PC-9 (cell line): ENCODE measurements at regions not wholly inside any gene's neighbourhood (a gene's known extent, or its start where the extent isn't known, plus 50 kb on each side); places are given as distances from the start of the nearest gene placed in this dataset.

Experiments used
- BruUV-seq: library from RNA; stranded (reverse); fragments of 400-500 nt; replicated peaks from 2 replicates; lab custom pipeline; 2021; lab: Mats Ljungman, UMichigan
- CTCF ChIA-PET: fragments of 300-600 bp; sonication (Branson Sonifier 250); formaldehyde crosslinking; loops from one replicate; lab custom pipeline; 2022; ENCODE audit warnings: antibody characterized with exemption; lab: Charles Lee
- POLR2A ChIA-PET: fragments of 300-600 bp; sonication (Branson Sonifier 250); formaldehyde crosslinking; loops from one replicate; lab custom pipeline; 2022; ENCODE audit warnings: antibody characterized with exemption; ENCODE audit not compliant: unreplicated experiment; lab: Charles Lee
- DNase-seq, 2 experiments: peaks; one replicate each; pipeline versions ENCODE4 v3.0.0 to v3.0.0-alpha.2; 2015 to 2022; ENCODE audit warnings: mixed read lengths in 1 of 2
- H2AFZ ChIP-seq: fragments of 200-600 bp; sonication (generic); 2 replicates; pipeline ENCODE4 v1.8.1; 2017; ENCODE audit warnings: antibody characterized with exemption
- H3F3A ChIP-seq: fragments of 200-600 bp; sonication (generic); 2 replicates; pipeline ENCODE4 v1.8.1; 2017; ENCODE audit warnings: antibody characterized with exemption, mild to moderate bottlenecking, low read depth; ENCODE audit not compliant: insufficient read depth
- H3K27ac ChIP-seq: fragments of 200-600 bp; sonication (generic); 2 replicates; pipeline ENCODE4 v1.6.1; 2016; ENCODE audit warnings: mixed run types
- H3K27me3 ChIP-seq: fragments of 200-600 bp; sonication (generic); 2 replicates; pipeline ENCODE4 v1.6.1; 2016; ENCODE audit warnings: low read depth, mixed run types; ENCODE audit not compliant: insufficient read depth
- H3K36me3 ChIP-seq: fragments of 200-600 bp; sonication (generic); 2 replicates; pipeline ENCODE4 v1.6.1; 2016; ENCODE audit warnings: low read depth, mixed run types
- H3K4me1 ChIP-seq: fragments of 200-600 bp; sonication (generic); replicated peaks from 2 replicates; pipeline ENCODE4 v1.6.1; 2016; ENCODE audit warnings: mixed run types; ENCODE audit not compliant: insufficient read depth
- H3K4me2 ChIP-seq: fragments of 200-600 bp; sonication (generic); 2 replicates; pipeline ENCODE4 v1.6.1; 2017; ENCODE audit warnings: mixed run types
- H3K4me3 ChIP-seq: fragments of 200-600 bp; sonication (generic); 2 replicates; pipeline ENCODE4 v1.6.1; 2016; ENCODE audit warnings: mixed run types
- H3K79me2 ChIP-seq: fragments of 200-600 bp; sonication (generic); 2 replicates; pipeline ENCODE4 v1.6.1; 2017; ENCODE audit warnings: low read depth, mixed run types
- H3K9me2 ChIP-seq: fragments of 200-600 bp; sonication (generic); 2 replicates; pipeline ENCODE4 v1.8.1; 2017; ENCODE audit warnings: mild to moderate bottlenecking; ENCODE audit not compliant: insufficient read depth
- H3K9me3 ChIP-seq: fragments of 200-600 bp; sonication (generic); 2 replicates; pipeline ENCODE4 v1.8.1; 2016; ENCODE audit warnings: low read depth; ENCODE audit not compliant: insufficient read depth
- H4K20me1 ChIP-seq: fragments of 200-600 bp; sonication (generic); 2 replicates; pipeline ENCODE4 v1.8.1; 2017; ENCODE audit not compliant: insufficient read depth
- EZH2 ChIP-seq: fragments of 200-600 bp; sonication (generic); IDR thresholded peaks from 2 replicates; pipeline ENCODE4 v1.8.0; 2017; ENCODE audit warnings: antibody characterized with exemption, low read depth
- intact Hi-C: fragments of 100-400 bp; cut with micrococcal nuclease; formaldehyde crosslinking; loops from one replicate; pipeline ENCODE4 v1.10.0; 2022; ENCODE audit not compliant: unreplicated experiment
- TF ChIP-seq, protein P1 (sequence below): fragments of 200-600 bp; sonication (generic); conservative IDR thresholded peaks from 2 replicates; pipeline ENCODE4 v1.6.1; 2017; ENCODE audit warnings: mixed run types, antibody characterized with exemption, mild to moderate bottlenecking, moderate library complexity

DNA sequence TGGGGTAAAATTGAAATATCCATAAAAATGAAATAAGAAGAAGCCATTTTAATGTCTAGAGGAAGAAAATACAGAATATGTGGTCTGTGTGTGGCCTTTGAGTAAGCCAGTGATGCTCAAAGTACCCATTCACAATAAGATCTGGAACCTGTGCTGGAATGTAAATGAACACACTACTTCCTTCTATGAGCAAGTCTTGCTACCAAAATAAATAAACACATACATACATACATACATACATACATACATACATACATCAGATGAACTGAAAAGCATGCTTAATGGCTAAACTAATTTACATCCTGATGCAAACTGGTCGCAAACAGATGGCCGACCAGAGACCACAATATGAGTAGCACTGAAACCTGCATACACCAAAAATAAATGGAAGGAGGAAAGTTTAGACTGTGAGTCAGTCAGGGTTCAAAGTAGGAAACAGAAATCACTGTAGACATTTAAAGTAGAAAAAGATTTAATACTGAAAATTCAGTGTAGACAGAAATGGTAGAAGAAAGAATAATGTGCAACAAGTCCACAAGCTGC, 317.6 kb downstream of the CAAP1 start:
- Histone ChIP-seq H2AFZ (no peak overlapping the region), H3K4me1 (no peaks in the 10 kb centered on the region), H3K36me3 (no peaks in the 10 kb centered on the region), H3K79me2 (no peaks in the 10 kb centered on the region), H3K27me3 (no peaks in the 10 kb centered on the region), H3K27ac (no peak overlapping the region), H3K4me2 (no peak overlapping the region), H3K9me3 (no peaks in the 10 kb centered on the region), H4K20me1 (no peaks in the 10 kb centered on the region), H3K4me3 (no peak overlapping the region), H3F3A (no peaks in the 10 kb centered on the region), H3K9me2 (no peaks in the 10 kb centered on the region; the same call in 1 of the 2 replicates)
- TF ChIP-seq EZH2: no peak
- TF ChIP-seq, protein P1, sequence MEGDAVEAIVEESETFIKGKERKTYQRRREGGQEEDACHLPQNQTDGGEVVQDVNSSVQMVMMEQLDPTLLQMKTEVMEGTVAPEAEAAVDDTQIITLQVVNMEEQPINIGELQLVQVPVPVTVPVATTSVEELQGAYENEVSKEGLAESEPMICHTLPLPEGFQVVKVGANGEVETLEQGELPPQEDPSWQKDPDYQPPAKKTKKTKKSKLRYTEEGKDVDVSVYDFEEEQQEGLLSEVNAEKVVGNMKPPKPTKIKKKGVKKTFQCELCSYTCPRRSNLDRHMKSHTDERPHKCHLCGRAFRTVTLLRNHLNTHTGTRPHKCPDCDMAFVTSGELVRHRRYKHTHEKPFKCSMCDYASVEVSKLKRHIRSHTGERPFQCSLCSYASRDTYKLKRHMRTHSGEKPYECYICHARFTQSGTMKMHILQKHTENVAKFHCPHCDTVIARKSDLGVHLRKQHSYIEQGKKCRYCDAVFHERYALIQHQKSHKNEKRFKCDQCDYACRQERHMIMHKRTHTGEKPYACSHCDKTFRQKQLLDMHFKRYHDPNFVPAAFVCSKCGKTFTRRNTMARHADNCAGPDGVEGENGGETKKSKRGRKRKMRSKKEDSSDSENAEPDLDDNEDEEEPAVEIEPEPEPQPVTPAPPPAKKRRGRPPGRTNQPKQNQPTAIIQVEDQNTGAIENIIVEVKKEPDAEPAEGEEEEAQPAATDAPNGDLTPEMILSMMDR: no peak
- no peak for DNase-seq
- intact Hi-C loops: no loop called here
- ChIA-PET CTCF (no interaction called here), POLR2A (no interaction called here)
- BruUV-seq: no TSS peak

DNA sequence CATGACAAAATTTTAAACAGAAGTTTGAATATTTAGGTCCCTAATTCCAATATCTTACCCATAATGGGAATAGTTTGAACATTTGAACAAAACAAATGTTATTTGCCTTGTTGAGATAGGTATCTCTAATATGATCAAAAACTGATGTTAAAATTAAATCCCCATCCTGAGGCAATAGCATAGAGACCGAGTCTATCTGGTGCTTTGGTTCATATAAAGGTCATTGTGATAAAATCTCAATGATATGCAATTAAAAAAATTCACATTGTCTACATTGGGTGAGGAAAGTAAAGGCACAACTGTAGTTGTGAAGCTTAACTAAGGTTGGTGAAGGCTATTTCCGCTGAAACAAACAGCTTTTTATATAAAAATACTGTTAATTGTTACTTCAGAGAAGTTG, 318.3 kb downstream of the CAAP1 start:
- H3K4me2 ChIP-seq: no peak overlapping the region
- BruUV-seq: no TSS peak
- no peaks in the 10 kb centered on the region for H3K36me3 ChIP-seq
- no peak overlapping the region for H2AFZ ChIP-seq
- H4K20me1 ChIP-seq: no peaks in the 10 kb centered on the region
- H3K4me1 ChIP-seq: no peaks in the 10 kb centered on the region
- no peaks in the 10 kb centered on the region for H3K9me3 ChIP-seq
- intact Hi-C loops: no loop called here
- no peaks in the 10 kb centered on the region for H3F3A ChIP-seq
- no peaks in the 10 kb centered on the region for H3K27me3 ChIP-seq
- no peaks in the 10 kb centered on the region for H3K9me2 ChIP-seq
- no peak overlapping the region for H3K27ac ChIP-seq
- DNase-seq: no peak
- TF ChIP-seq, protein P1: no peak
- no peak for TF ChIP-seq EZH2
- H3K79me2 ChIP-seq: no peaks in the 10 kb centered on the region
- H3K4me3 ChIP-seq: no peak overlapping the region
- ChIA-PET CTCF (no interaction called here), POLR2A (no interaction called here)

DNA sequence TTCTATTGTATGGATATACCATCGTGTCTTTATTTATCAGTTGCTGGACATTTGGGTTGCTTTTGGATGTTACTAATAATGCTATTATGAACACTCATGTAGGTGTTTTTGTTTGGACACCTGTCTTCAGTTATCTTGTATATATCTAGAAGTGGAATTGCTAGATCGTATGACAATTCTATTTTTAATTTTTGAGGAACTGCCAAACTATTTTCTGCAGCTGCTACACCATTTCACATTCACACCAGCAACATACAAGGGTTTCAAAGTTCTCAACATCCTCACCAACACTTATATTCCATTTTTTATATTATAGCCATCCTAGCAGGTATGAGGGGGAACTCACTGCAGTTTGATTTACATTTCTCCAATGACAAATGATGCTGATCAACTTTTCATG, 324.6 kb downstream of the CAAP1 start:
- Histone ChIP-seq H4K20me1 (no peaks in the 10 kb centered on the region), H3K27ac (no peak overlapping the region), H3F3A (no peaks in the 10 kb centered on the region), H3K27me3 (no peaks in the 10 kb centered on the region), H3K4me1 (no peaks in the 10 kb centered on the region), H2AFZ (no peak overlapping the region), H3K9me2 (no peaks in the 10 kb centered on the region), H3K4me3 (no peak overlapping the region), H3K4me2 (no peak overlapping the region), H3K36me3 (no peaks in the 10 kb centered on the region), H3K79me2 (no peaks in the 10 kb centered on the region), H3K9me3 (no peaks in the 10 kb centered on the region)
- ChIA-PET POLR2A (no interaction called here), CTCF (no interaction called here)
- DNase-seq: no peak
- no TSS peak for BruUV-seq
- TF ChIP-seq, protein P1: no peak
- no peak for TF ChIP-seq EZH2
- intact Hi-C loops: no loop called here
